SJCRH30 (cell line): ENCODE measurements at regions not wholly inside any gene's neighbourhood (a gene's known extent, or its start where the extent isn't known, plus 50 kb on each side); places are given as distances from the start of the nearest gene placed in this dataset.

Source experiments
- DNase-seq, 2 experiments: peaks; one replicate each; pipeline ENCODE4 v3.0.0-alpha.2; 2015 to 2020
- H3K27ac ChIP-seq: fragments of 250-450 bp; sonication (Bioruptor Pico); 2 replicates; pipeline ENCODE4 v1.5.1; 2020; ENCODE audit warnings: mild to moderate bottlenecking, moderate library complexity
- H3K27me3 ChIP-seq: fragments of 250-450 bp; sonication (Bioruptor Pico); 2 replicates; pipeline ENCODE4 v1.5.1; 2020; ENCODE audit warnings: mild to moderate bottlenecking, moderate library complexity
- H3K36me3 ChIP-seq: fragments of 250-450 bp; sonication (Bioruptor Pico); 2 replicates; pipeline ENCODE4 v1.5.1; 2020; ENCODE audit warnings: mild to moderate bottlenecking, moderate library complexity
- H3K4me1 ChIP-seq: fragments of 250-450 bp; sonication (Bioruptor Pico); 2 replicates; pipeline ENCODE4 v1.5.1; 2020; ENCODE audit warnings: mild to moderate bottlenecking, moderate library complexity
- H3K4me3 ChIP-seq: fragments of 250-450 bp; sonication (Bioruptor Pico); 2 replicates; pipeline ENCODE4 v1.5.1; 2020; ENCODE audit warnings: mild to moderate bottlenecking, moderate library complexity
- H3K9me3 ChIP-seq: fragments of 250-450 bp; sonication (Bioruptor Pico); replicated peaks from 2 replicates; pipeline ENCODE4 v1.5.1; 2020; ENCODE audit warnings: mild to moderate bottlenecking, moderate library complexity

DNA sequence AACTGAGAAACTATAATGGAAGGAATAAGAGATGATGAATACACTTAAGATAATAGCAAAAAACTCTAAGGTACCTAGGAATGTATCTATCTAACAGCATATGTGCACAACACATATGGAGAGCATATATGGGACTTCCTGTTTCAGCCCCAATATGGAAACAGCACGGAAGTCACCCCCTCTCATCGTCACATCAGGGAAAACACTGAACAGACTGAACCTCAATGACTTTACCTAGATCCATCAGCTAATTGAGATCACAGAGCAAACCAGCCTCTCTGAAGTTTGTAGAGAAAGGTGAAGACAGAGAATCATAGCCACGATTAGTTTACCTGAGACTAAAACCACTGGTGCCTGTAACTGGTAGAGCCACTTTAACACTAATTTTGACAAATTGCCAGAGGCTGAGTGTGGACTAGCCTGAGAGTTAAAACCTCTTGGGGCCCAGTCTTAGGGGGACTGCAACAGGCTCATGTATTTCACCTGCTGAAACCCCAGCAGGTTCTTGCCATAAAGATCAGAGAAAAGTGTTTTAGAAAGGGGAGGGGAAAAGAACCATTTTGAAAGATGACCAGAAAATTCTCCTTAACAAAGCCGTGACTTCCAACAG is 722.6 kb downstream of the TBC1D22A start:
- Histone ChIP-seq H3K36me3 (no peaks in the 10 kb centered on the region), H3K4me1 (no peaks in the 10 kb centered on the region)

DNA sequence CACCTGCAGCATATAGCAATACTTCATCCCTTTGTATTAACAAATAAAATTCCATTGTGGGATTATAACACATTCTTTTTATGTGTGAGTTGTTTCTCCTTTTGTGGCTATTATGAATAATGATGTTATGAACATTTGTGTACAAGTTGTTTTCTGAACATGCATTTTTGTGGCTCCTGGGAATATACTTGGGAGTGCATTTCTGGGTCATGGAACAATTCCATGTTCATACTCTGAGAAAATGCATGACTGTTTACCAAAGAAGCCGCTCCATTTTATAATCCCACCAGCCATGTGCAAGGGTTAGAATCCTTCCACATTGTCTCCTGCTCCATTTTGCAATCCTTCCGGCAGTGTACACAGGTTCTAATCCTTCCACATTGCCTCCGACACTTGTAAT is 713.8 kb downstream of the TBC1D22A start:
- Histone ChIP-seq H3K36me3 (no peaks in the 10 kb centered on the region), H3K4me1 (no peaks in the 10 kb centered on the region), H3K27me3 (no peaks in the 10 kb centered on the region), H3K4me3 (no peak overlapping the region), H3K27ac (no peak overlapping the region), H3K9me3 (no peaks in the 10 kb centered on the region)
- DNase-seq: no peak

More for the DNA sequence above, 722.6 kb downstream of the TBC1D22A start:
- no peak for DNase-seq
- Histone ChIP-seq H3K4me3 (no peak overlapping the region), H3K9me3 (no peaks in the 10 kb centered on the region), H3K27me3 (no peaks in the 10 kb centered on the region), H3K27ac (no peak overlapping the region)

DNA sequence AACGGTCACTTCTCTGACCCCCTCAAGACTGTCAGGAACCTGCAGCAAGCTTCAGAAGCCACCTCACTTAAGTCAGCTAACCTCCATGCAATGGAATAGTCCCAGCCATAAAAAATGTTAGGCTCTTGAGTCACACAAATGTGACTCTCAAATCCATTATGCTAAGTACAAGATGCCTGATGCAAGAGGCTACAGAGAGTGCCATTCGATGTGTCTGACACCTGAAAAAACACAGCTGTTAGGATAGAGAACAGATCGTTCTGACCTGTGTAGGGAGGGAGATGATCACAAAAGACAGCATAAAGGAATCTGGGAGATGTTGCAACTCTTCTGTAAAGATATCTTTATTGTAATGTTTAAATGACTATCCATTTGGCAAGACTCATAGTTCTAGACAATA is 712.4 kb downstream of the TBC1D22A start:
- Histone ChIP-seq H3K4me1 (no peaks in the 10 kb centered on the region), H3K9me3 (no peaks in the 10 kb centered on the region), H3K4me3 (no peak overlapping the region), H3K27ac (no peak overlapping the region), H3K36me3 (no peaks in the 10 kb centered on the region), H3K27me3 (no peaks in the 10 kb centered on the region)
- DNase-seq: no peak

DNA sequence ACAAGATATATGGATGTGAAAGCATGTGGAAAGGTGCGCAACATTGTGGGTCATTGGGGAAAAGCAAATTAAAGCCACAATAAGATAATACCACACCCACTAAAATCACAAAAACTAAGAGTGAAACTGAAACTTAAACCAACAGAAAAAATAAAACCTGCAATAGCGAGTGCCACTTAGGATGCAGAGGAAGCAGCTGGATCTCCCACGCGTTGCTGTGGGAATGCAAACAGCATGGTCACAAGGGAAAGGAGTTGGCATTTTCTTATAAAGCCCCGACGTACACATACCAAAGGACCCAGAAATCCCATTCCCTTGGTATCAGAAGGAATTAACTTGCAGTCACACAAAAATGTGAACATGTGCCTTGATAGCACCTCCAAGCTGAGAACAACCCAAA is 712.0 kb downstream of the TBC1D22A start:
- H3K27ac ChIP-seq: no peak overlapping the region
- DNase-seq: no peak
- H3K4me1 ChIP-seq: no peaks in the 10 kb centered on the region
- H3K36me3 ChIP-seq: no peaks in the 10 kb centered on the region
- no peaks in the 10 kb centered on the region for H3K9me3 ChIP-seq
- H3K27me3 ChIP-seq: no peaks in the 10 kb centered on the region
- no peak overlapping the region for H3K4me3 ChIP-seq

DNA sequence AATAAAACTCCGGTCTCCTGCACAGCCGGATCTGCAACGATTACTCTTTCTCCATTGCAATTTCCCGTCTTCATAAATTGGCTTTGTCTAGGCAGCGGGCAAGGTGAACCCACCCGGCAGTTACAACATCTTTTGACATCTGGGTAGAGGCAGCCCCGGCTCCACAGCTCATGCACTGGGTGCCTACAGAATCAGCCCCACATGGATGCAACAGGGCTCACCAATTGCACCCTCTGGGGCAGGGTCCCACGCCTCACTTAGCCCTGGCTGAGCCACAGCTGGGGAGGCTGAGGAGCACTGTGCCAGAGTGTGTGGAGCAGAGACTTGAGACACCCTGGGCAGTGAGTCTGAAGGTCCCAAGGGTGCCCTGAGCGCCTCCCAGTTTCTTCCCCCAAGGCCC is 710.2 kb downstream of the TBC1D22A start:
- no peaks in the 10 kb centered on the region for H3K9me3 ChIP-seq
- no peaks in the 10 kb centered on the region for H3K27me3 ChIP-seq
- no peak for DNase-seq
- H3K4me1 ChIP-seq: no peaks in the 10 kb centered on the region
- no peak overlapping the region for H3K27ac ChIP-seq
- H3K4me3 ChIP-seq: no peak overlapping the region
- no peaks in the 10 kb centered on the region for H3K36me3 ChIP-seq

DNA sequence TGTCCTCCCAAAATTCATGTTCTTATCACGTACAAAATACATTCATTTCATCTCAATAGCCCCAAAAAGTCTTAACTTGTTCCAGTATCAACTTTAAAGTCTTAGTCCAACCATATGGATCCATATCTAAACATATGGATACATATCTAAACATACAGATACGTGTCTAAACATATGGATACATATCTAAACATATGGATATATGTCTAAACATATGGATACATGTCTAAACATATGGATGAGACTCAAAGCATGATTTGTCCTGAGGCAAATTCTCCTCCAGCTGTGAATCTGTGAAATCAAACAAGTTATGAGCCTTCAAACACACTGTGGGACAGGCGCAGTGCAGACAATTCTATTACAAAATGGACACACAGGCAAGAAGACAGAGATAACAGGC is 709.0 kb downstream of the TBC1D22A start:
- H3K4me1 ChIP-seq: no peaks in the 10 kb centered on the region
- H3K27ac ChIP-seq: no peak overlapping the region
- no peak for DNase-seq
- H3K27me3 ChIP-seq: no peaks in the 10 kb centered on the region
- H3K36me3 ChIP-seq: no peaks in the 10 kb centered on the region
- no peaks in the 10 kb centered on the region for H3K9me3 ChIP-seq
- no peak overlapping the region for H3K4me3 ChIP-seq

DNA sequence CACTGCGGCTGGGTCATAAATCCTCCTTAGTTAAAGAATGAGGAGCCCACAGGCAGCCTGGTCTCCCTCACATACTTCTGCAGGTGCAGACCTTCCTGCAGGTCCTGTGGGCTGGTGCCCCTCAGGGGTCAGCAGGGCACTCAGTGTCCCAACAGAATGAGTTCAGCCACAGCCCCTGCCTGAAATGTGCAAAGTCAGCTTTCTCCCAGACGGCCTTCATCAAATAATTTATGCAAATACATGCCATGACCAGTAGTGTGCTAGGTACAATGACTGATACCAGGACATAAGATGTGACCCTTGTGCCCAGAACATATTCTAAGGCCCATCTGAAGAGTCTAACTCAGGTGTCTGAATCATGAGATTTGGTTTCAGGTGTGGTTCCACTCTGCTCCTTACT is 703.4 kb downstream of the TBC1D22A start:
- no peak for DNase-seq
- Histone ChIP-seq H3K36me3 (no peaks in the 10 kb centered on the region), H3K9me3 (no peaks in the 10 kb centered on the region), H3K4me1 (no peaks in the 10 kb centered on the region), H3K4me3 (no peak overlapping the region), H3K27me3 (no peaks in the 10 kb centered on the region), H3K27ac (no peak overlapping the region)

DNA sequence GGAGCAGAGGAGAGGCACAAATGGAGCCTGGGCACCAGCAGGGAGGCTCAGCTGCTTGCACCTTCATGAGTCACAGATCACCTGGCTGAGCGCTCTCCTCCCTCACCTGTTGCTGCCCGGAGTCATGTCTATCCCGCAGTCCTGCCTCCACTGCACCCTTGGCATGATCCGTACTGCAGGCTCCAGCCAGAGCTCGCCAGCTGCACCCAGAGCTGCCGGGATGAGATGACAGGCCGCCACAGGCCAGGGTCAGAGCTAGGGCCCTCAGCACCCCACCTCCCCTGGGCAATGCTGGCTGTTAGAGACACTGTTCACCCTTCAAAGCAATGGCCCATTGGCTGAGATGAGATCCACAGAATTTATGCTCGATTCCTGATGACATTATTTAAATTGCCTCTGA is 702.8 kb downstream of the TBC1D22A start:
- Histone ChIP-seq H3K4me3 (no peak overlapping the region), H3K9me3 (no peaks in the 10 kb centered on the region), H3K27ac (no peak overlapping the region), H3K36me3 (no peaks in the 10 kb centered on the region), H3K4me1 (no peaks in the 10 kb centered on the region), H3K27me3 (no peaks in the 10 kb centered on the region)
- DNase-seq: no peak

DNA sequence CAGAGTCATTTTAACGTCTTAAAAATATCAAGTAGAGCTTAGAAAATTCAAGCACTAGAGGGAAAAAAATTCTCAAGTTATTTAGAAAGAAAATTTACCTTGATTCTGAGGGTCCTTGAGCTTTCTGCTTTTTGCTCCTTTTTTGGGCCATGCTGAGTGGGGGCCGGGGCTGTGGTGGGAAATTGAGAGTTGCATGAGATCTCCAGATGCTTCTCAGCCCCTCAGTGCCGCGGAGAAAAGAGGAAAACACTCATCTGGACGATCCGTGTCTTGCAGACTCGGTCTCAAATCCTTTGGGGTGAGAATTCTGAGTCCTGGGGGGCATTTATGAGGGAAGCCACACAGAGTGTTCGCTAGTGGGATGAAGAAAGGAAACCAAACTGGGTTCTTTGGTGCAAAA is 700.8 kb downstream of the TBC1D22A start:
- Histone ChIP-seq H3K36me3 (no peaks in the 10 kb centered on the region), H3K27me3 (no peaks in the 10 kb centered on the region), H3K9me3 (no peaks in the 10 kb centered on the region), H3K27ac (no peak overlapping the region), H3K4me3 (no peak overlapping the region), H3K4me1 (no peaks in the 10 kb centered on the region)
- DNase-seq: no peak

DNA sequence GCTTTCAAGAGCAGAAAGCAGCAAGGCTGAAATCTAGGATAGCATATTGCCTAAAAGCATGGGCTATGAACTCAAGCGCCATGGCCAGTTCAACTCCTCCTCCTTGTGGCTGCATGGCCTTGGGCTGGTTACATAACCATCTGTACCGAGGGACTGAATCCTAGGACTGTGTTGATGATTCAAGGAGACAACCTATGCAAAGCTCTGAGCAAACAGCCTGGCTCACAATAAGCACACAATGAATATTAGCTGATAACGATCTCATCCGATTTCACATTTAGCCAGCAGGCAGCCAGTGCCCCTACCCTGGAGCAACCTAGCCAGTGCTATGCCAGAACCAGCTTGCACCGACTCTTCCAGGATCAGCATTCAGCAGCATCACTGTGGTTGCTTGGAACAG is 698.4 kb downstream of the TBC1D22A start:
- DNase-seq: no peak
- no peak overlapping the region for H3K4me3 ChIP-seq
- no peaks in the 10 kb centered on the region for H3K36me3 ChIP-seq
- no peak overlapping the region for H3K27ac ChIP-seq
- H3K9me3 ChIP-seq: no peaks in the 10 kb centered on the region
- no peaks in the 10 kb centered on the region for H3K4me1 ChIP-seq
- H3K27me3 ChIP-seq: no peaks in the 10 kb centered on the region

DNA sequence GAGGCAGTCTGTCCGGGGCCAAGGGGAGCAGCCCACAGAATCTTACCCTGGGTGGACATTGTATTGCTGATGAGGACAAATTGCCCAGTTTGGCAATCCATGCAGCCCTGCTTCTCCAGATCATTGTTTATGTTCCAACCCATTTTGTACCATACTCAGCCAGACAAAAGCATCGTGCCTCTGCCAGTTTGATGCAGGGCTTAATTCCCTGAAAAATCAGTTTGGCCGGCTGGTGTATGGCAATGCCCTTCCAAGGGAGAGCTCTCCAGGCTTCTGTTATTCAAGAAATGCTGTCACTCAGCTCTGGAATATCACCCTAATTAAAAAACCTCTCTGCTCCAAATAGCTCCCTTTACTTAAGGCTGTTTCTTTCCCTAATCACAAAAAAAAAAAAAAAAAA is 697.7 kb downstream of the TBC1D22A start:
- no peak for DNase-seq
- Histone ChIP-seq H3K4me3 (no peak overlapping the region), H3K36me3 (no peaks in the 10 kb centered on the region), H3K27me3 (no peaks in the 10 kb centered on the region), H3K9me3 (no peaks in the 10 kb centered on the region), H3K27ac (no peak overlapping the region), H3K4me1 (no peaks in the 10 kb centered on the region)

DNA sequence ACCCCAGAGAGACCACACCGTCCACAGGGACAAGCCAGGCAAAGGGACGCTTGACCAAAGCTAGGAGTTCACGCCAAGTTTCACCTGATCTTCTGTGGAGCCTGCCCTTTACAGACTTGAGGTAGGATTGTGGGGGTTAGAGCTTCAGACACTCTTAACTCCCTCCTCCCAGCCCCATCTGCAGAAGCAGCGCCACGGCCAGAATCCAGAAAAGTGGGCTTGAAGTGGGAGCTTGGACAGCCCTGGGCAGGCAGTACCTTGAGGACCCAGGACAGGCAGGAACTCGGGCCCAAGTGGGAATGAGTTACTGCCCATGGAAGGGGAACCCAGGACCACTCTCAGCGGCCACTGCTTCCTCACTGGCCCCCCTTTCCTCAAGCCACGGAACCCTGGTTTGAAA is 695.9 kb downstream of the TBC1D22A start:
- H3K36me3 ChIP-seq: no peaks in the 10 kb centered on the region
- no peak for DNase-seq
- no peaks in the 10 kb centered on the region for H3K4me1 ChIP-seq
- H3K27ac ChIP-seq: no peak overlapping the region
- H3K27me3 ChIP-seq: no peaks in the 10 kb centered on the region
- no peak overlapping the region for H3K4me3 ChIP-seq
- H3K9me3 ChIP-seq: no peaks in the 10 kb centered on the region

DNA sequence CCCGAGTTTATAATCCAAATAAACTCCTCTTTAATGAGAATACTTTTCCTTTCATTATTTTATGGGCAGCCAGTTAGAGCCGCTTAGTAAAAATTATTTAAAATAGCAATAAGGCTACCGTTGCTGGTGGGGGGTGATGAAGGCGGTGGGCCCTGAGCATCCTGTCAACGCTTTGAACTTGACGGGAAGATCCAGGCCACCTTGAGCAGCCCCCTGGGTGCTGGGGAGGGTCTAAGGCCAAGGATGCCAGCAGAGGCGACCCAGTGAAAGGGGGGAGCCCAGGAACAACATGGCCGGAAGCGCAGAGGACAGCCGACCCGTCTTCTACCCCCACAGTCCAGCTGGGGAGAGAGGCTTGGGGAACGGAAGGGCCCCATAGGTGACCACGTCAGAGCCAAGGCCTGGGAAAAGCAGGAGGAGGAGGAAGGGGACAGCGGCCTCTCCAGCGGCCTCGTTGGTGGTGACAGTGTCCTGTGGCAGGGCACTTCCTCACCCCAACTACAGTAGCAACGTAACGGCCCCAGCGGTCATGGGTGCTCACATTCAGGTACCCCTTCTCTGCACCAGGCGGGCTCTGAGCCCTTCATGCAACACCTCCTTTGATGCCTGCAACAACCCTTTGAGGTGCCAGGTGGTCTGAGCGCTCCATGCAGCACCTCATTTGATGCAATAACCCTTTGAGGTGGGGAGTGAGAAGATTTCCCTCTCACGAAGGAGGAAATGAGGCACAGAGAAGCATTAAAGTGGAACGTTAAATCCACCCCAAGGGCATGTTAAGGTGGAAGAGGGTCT is 695.3 kb downstream of the TBC1D22A start:
- DNase-seq: no peak
- Histone ChIP-seq H3K4me3 (no peak overlapping the region), H3K27me3 (no peaks in the 10 kb centered on the region), H3K9me3 (no peaks in the 10 kb centered on the region), H3K4me1 (no peaks in the 10 kb centered on the region), H3K27ac (no peak overlapping the region), H3K36me3 (no peaks in the 10 kb centered on the region)

DNA sequence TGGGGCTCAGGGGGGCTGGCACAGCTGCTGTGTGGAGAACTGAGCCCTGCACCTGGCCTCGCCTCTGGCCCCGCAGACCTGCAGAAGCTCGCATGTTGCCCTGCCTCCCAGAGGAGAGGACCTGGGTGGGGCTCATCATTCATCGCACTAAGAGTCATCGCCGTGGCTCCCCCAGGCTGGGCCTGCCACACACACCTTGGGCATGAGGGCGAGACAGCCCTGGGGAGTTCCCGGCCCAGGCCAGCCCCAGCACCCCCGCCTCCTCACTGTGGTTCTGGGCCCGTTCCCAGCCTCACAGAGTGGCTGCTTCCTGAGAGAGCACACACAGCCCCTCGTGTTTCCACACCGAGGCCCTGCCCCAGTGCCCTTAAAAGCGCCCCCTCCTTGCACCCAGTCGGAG is 694.6 kb downstream of the TBC1D22A start:
- no peaks in the 10 kb centered on the region for H3K9me3 ChIP-seq
- no peak for DNase-seq
- no peaks in the 10 kb centered on the region for H3K36me3 ChIP-seq
- no peaks in the 10 kb centered on the region for H3K27me3 ChIP-seq
- H3K4me1 ChIP-seq: no peaks in the 10 kb centered on the region
- H3K27ac ChIP-seq: no peak overlapping the region
- no peak overlapping the region for H3K4me3 ChIP-seq

DNA sequence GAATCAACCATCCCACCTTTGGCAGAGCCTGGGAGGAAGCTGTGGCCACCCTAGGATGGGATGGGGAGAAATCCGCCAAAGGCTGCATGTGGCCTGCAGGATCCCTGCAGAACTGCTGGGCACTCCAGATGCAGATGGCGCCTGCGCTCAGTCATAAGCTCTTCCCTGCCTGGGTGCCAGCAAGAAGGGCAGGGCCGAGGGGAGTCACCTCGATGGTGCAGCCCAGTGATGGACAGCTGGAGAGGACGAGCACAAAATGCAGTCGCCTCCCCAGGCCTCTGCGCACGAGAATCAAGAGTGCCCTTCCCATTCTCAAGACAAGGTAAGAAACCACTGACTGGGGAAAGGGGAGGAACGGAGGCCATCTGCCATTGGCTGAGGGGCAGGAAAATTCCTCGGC is 693.6 kb downstream of the TBC1D22A start:
- DNase-seq: no peak
- H3K4me3 ChIP-seq: no peak overlapping the region
- no peaks in the 10 kb centered on the region for H3K36me3 ChIP-seq
- no peaks in the 10 kb centered on the region for H3K9me3 ChIP-seq
- H3K4me1 ChIP-seq: no peaks in the 10 kb centered on the region
- H3K27ac ChIP-seq: no peak overlapping the region
- no peaks in the 10 kb centered on the region for H3K27me3 ChIP-seq

DNA sequence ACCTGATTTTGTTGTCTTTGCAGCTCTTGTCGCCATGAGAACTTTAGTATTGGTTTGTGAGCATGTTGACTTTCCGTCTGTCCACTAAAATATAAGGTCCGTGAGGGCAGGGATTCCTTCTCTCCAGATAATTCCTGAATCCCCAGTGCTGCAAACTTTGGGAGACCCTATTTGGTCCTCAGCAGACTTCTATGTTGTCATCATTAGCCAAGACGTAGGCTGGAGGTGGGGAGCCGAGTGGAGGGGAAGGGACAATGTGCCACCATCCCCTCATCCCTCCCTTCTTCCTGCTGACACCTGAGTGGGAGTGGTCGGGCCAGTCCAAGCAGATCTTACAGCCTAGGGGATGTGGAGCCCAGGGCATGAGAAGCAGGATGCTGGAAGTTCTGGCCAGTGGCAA is 690.6 kb downstream of the TBC1D22A start:
- DNase-seq: no peak
- no peak overlapping the region for H3K27ac ChIP-seq
- no peaks in the 10 kb centered on the region for H3K4me1 ChIP-seq

More for the DNA sequence above, 690.6 kb downstream of the TBC1D22A start:
- no peak overlapping the region for H3K4me3 ChIP-seq
- no peaks in the 10 kb centered on the region for H3K27me3 ChIP-seq
- no peaks in the 10 kb centered on the region for H3K9me3 ChIP-seq
- no peaks in the 10 kb centered on the region for H3K36me3 ChIP-seq
